Caco-2 (cell line): ENCODE measurements at regions not wholly inside any gene's neighbourhood (a gene's known extent, or its start where the extent isn't known, plus 50 kb on each side); places are given as distances from the start of the nearest gene placed in this dataset.

Experiments
- BruUV-seq: library from RNA; stranded (reverse); fragments of 400-500 nt; replicated peaks from 2 replicates; lab custom pipeline; 2021; lab: Mats Ljungman, UMichigan
- CTCF ChIA-PET: fragments of 300-600 bp; sonication (Branson Sonifier 250); formaldehyde crosslinking; loops from one replicate; lab custom pipeline; 2022; ENCODE audit warnings: antibody characterized with exemption; lab: Charles Lee
- POLR2A ChIA-PET: fragments of 300-600 bp; sonication (Branson Sonifier 250); formaldehyde crosslinking; loops from one replicate; lab custom pipeline; 2022; ENCODE audit warnings: antibody characterized with exemption; lab: Charles Lee
- DNase-seq, 2 experiments: peaks; one replicate each; pipeline versions ENCODE4 v3.0.0 to v3.0.0-alpha.2; 2020 to 2022
- H3K27me3 ChIP-seq: replicated peaks from 2 replicates; pipeline ENCODE4 v1.6.0; 2011; ENCODE audit warnings: low read length; ENCODE audit not compliant: control insufficient read depth, insufficient read depth
- H3K36me3 ChIP-seq: 2 replicates; pipeline ENCODE4 v1.5.1; 2011; ENCODE audit warnings: low read length; ENCODE audit not compliant: control insufficient read depth, insufficient read depth
- H3K4me1 ChIP-seq: fragments of 250-450 bp; sonication (Bioruptor Pico); 2 replicates; pipeline ENCODE4 v1.5.1; 2020; ENCODE audit warnings: mild to moderate bottlenecking
- H3K4me3 ChIP-seq: 2 replicates; pipeline ENCODE4 v1.5.1; 2011; ENCODE audit warnings: low read depth, mild to moderate bottlenecking, control low read depth, low read length
- H3K9me3 ChIP-seq: fragments of 250-450 bp; sonication (Bioruptor Pico); 2 replicates; pipeline ENCODE4 v1.5.1; 2020; ENCODE audit warnings: mild to moderate bottlenecking, moderate library complexity
- H3K27ac Mint-ChIP-seq: one replicate; pipeline ENCODE4 v1.8.0; 2022; ENCODE audit warnings: mixed read lengths; ENCODE audit not compliant: unreplicated experiment
- H3K27me3 Mint-ChIP-seq: one replicate; pipeline ENCODE4 v1.8.0; 2022; ENCODE audit warnings: mixed read lengths; ENCODE audit not compliant: insufficient read depth, unreplicated experiment
- H3K36me3 Mint-ChIP-seq: one replicate; pipeline ENCODE4 v1.8.0; 2022; ENCODE audit warnings: mild to moderate bottlenecking, mixed read lengths; ENCODE audit not compliant: insufficient read depth, unreplicated experiment
- H3K4me1 Mint-ChIP-seq: one replicate; pipeline ENCODE4 v1.8.0; 2022; ENCODE audit warnings: low read depth, mixed read lengths; ENCODE audit not compliant: unreplicated experiment
- H3K4me3 Mint-ChIP-seq: one replicate; pipeline ENCODE4 v1.8.0; 2022; ENCODE audit warnings: mild to moderate bottlenecking, moderate library complexity, mixed read lengths; ENCODE audit not compliant: unreplicated experiment
- H3K9me3 Mint-ChIP-seq: one replicate; pipeline ENCODE4 v1.8.0; 2022; ENCODE audit warnings: mixed read lengths; ENCODE audit not compliant: unreplicated experiment
- intact Hi-C: fragments of 100-400 bp; cut with micrococcal nuclease; formaldehyde crosslinking; loops from one replicate; pipeline ENCODE4 v1.10.0; 2022; ENCODE audit not compliant: unreplicated experiment
- TF ChIP-seq, protein P1 (sequence below), 2 experiments: fragments of 200-600 bp in 1 of 2; IDR thresholded peaks; 1 replicate in 1 of 2; 2 replicates in 1 of 2; pipeline versions ENCODE4 v1.5.1 to v1.8.0; 2011 to 2022; ENCODE audit warnings: antibody characterized with exemption in 1 of 2, control low read depth in 1 of 2, inconsistent platforms in 1 of 2, low read depth in 1 of 2, low read length in 1 of 2, mild to moderate bottlenecking in 1 of 2, moderate library complexity in 1 of 2; ENCODE audit not compliant: insufficient read depth in 1 of 2, severe bottlenecking in 1 of 2, unreplicated experiment in 1 of 2

DNA sequence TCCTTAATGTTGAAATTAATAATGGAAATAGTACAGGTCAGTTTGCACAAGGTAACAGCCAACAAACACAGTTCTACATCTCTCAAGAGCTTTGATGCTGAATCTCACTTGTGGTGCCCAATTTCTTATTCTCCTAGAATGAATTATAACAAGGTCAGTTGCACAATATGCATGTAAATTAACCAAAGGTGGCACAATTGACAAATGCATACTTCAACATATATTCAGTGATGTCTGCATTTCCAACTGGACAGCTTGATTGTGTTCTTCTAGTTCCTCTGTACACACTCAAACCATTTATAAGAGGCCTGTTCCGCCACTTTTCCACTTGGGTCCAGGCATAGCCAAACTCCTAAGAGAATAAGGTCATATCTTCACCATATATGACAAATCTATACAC is 210.3 kb upstream of the EPHA5 start:
- TF ChIP-seq, protein P1, sequence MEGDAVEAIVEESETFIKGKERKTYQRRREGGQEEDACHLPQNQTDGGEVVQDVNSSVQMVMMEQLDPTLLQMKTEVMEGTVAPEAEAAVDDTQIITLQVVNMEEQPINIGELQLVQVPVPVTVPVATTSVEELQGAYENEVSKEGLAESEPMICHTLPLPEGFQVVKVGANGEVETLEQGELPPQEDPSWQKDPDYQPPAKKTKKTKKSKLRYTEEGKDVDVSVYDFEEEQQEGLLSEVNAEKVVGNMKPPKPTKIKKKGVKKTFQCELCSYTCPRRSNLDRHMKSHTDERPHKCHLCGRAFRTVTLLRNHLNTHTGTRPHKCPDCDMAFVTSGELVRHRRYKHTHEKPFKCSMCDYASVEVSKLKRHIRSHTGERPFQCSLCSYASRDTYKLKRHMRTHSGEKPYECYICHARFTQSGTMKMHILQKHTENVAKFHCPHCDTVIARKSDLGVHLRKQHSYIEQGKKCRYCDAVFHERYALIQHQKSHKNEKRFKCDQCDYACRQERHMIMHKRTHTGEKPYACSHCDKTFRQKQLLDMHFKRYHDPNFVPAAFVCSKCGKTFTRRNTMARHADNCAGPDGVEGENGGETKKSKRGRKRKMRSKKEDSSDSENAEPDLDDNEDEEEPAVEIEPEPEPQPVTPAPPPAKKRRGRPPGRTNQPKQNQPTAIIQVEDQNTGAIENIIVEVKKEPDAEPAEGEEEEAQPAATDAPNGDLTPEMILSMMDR (IDR thresholded peaks at IDR 0.05; ENCODE audit: insufficient read depth in 1 of 2, low read depth in 1 of 2, low read length in 1 of 2, severe bottlenecking in 1 of 2, unreplicated experiment in 1 of 2) = no peak
- Mint-ChIP-seq H3K4me1 (no peaks in the 10 kb centered on the region), H3K27ac (no peak overlapping the region), H3K36me3 (no peaks in the 10 kb centered on the region), H3K4me3 (no peak overlapping the region), H3K27me3 (no peaks in the 10 kb centered on the region), H3K9me3 (no peaks in the 10 kb centered on the region)
- Histone ChIP-seq H3K4me1 (no peaks in the 10 kb centered on the region), H3K27me3 (no peaks in the 10 kb centered on the region), H3K36me3 (no peaks in the 10 kb centered on the region), H3K4me3 (no peak overlapping the region), H3K9me3 (no peaks in the 10 kb centered on the region)
- POLR2A ChIA-PET = no interaction called here
- CTCF ChIA-PET = no interaction called here
- BruUV-seq = no TSS peak
- DNase-seq = no peak
- intact Hi-C loops = no loop called here

DNA sequence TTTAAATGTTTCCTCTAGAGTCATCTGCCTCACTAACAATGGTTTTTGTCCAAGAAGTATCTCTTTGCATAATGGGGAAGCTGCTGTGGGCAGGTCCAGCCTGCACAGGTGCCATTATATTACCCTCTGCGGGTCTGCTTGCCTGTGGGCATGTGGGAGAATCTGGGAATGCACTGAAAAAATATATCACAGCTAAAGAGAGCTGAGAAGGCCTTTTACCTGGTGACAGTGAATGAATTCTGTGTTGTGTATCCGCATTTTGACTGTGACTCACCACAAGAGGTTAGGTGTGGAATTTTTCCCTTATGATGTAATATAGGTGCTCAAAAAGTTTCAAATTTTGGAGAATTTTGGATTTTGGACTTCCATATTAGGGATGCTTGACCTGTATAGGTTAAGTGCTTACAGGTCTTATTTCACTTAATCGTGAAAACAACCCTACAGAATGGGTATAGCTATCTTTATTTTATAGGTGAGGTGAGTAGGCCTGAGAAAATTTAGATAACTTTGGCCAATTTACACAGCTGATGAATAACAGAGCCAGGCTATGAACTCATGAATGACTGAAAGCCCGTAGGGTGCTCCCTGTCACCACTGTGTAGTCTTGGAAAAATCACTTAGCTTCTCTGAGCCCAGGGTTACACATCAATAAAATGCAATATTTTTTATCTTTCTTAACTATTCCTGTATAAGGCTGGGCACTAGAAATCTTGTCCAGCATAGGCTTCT is 198.0 kb upstream of the EPHA5 start:
- DNase-seq = no peak
- intact Hi-C loops = no loop called here
- H3K27ac Mint-ChIP-seq = no peak overlapping the region

DNA sequence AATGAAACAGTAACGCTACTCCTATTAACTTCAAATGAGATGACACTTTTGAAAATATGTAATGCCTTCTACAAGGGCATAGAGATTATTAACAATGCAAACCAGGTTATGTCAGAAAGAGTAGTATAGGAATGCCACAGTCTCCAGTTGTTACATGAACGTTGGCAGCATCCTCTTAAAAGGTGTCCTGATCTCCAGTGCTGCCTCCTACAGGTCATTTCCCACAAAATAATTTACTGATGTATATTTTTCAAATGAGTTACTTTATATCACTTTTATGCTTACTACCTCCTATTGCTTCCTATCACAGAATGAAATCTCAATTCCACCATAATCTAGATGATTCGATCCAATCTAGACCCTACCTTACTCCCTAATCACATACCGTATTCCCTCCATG is 195.2 kb upstream of the EPHA5 start:
- Mint-ChIP-seq H3K36me3 (no peaks in the 10 kb centered on the region), H3K27me3 (no peaks in the 10 kb centered on the region), H3K9me3 (no peaks in the 10 kb centered on the region), H3K4me3 (no peak overlapping the region), H3K27ac (no peak overlapping the region), H3K4me1 (no peaks in the 10 kb centered on the region)
- Histone ChIP-seq H3K9me3 (no peaks in the 10 kb centered on the region), H3K4me1 (no peaks in the 10 kb centered on the region), H3K36me3 (no peaks in the 10 kb centered on the region), H3K4me3 (no peak overlapping the region), H3K27me3 (no peaks in the 10 kb centered on the region)
- ChIA-PET POLR2A (no interaction called here), CTCF (no interaction called here)
- TF ChIP-seq, protein P1 (IDR thresholded peaks at IDR 0.05; ENCODE audit: insufficient read depth in 1 of 2, low read depth in 1 of 2, low read length in 1 of 2, severe bottlenecking in 1 of 2, unreplicated experiment in 1 of 2) = peak in 1 of 2 experiments; percentile 37
- BruUV-seq = no TSS peak
- DNase-seq = peak in 1 of 2 experiments; percentile 12
- intact Hi-C loops = loop anchor here (2.0 kb wide), 1 partner anchor 285 kb away; no protein-coding TSS in a partner anchor

More for the DNA sequence above, 198.0 kb upstream of the EPHA5 start:
- peaks cover 3% of the 10 kb centered on the region for H3K27me3 Mint-ChIP-seq
- H3K4me3 Mint-ChIP-seq = no peak overlapping the region
- CTCF ChIA-PET = no interaction called here
- no peaks in the 10 kb centered on the region for H3K9me3 Mint-ChIP-seq
- POLR2A ChIA-PET = no interaction called here
- TF ChIP-seq, protein P1 (IDR thresholded peaks at IDR 0.05; ENCODE audit: insufficient read depth in 1 of 2, low read depth in 1 of 2, low read length in 1 of 2, severe bottlenecking in 1 of 2, unreplicated experiment in 1 of 2) = no peak
- no peaks in the 10 kb centered on the region for H3K4me1 ChIP-seq
- no TSS peak for BruUV-seq
- no peaks in the 10 kb centered on the region for H3K36me3 ChIP-seq
- H3K36me3 Mint-ChIP-seq = no peaks in the 10 kb centered on the region
- H3K9me3 ChIP-seq = no peaks in the 10 kb centered on the region
- H3K27me3 ChIP-seq = no peaks in the 10 kb centered on the region
- H3K4me3 ChIP-seq = no peak overlapping the region
- H3K4me1 Mint-ChIP-seq = no peaks in the 10 kb centered on the region
